H1 (cell line): ENCODE measurements at regions not wholly inside any gene's neighbourhood (a gene's known extent, or its start where the extent isn't known, plus 50 kb on each side); places are given as distances from the start of the nearest gene placed in this dataset.

ENCODE experiments used
- CTCF ChIA-PET: fragments of 300-600 bp; sonication (Branson Sonifier 250); formaldehyde crosslinking; loops from one replicate; lab custom pipeline; 2021; ENCODE audit not compliant: partially characterized antibody; lab: Charles Lee
- POLR2A ChIA-PET: fragments of 300-600 bp; sonication (Branson Sonifier 250); formaldehyde crosslinking; loops from one replicate; lab custom pipeline; 2021; ENCODE audit warnings: inconsistent platforms; ENCODE audit not compliant: partially characterized antibody; lab: Charles Lee
- DNase-seq, 2 experiments: peaks; one replicate each; pipeline versions ENCODE4 v3.0.0 to v3.0.0-alpha.2; 2010 to 2022; ENCODE audit warnings: low spot score in 2 of 2, low read depth in 1 of 2, mixed read lengths in 1 of 2
- FAIRE-seq: peaks from 2 replicates; lab custom pipeline; 2011; peaks lifted over from hg19 to GRCh38; lab: Jason Lieb, UNC
- H2AFZ ChIP-seq: 2 replicates; pipeline ENCODE4 v1.8.1; 2012; ENCODE audit warnings: low read length, inconsistent platforms
- H2AK5ac ChIP-seq: 2 replicates; pipeline ENCODE4 v1.6.1; 2013; ENCODE audit warnings: low read depth, low read length
- H2BK120ac ChIP-seq: replicated peaks from 2 replicates; pipeline ENCODE3; 2013; ENCODE audit warnings: low read depth, low read length, inconsistent platforms
- H2BK12ac ChIP-seq: 2 replicates; pipeline ENCODE4 v1.6.1; 2013; ENCODE audit warnings: low read depth, low read length
- H2BK15ac ChIP-seq: 2 replicates; pipeline ENCODE4 v1.6.1; 2013; ENCODE audit warnings: low read length
- H2BK20ac ChIP-seq: 2 replicates; pipeline ENCODE4 v1.6.1; 2013; ENCODE audit warnings: low read length
- H2BK5ac ChIP-seq: 2 replicates; pipeline ENCODE4 v1.6.1; 2013; ENCODE audit warnings: low read depth, low read length
- H3K14ac ChIP-seq: 2 replicates; pipeline ENCODE4 v1.6.1; 2013; ENCODE audit warnings: inconsistent platforms; ENCODE audit not compliant: insufficient read length
- H3K18ac ChIP-seq: 2 replicates; pipeline ENCODE4 v1.6.1; 2013; ENCODE audit warnings: low read length; ENCODE audit errors: extremely low read depth
- H3K23ac ChIP-seq: 2 replicates; pipeline ENCODE4 v1.6.1; 2013; ENCODE audit warnings: inconsistent platforms; ENCODE audit not compliant: insufficient read length
- H3K23me2 ChIP-seq: 2 replicates; pipeline ENCODE4 v1.6.1; 2013; ENCODE audit warnings: low read depth, low read length
- H3K27ac ChIP-seq: 2 replicates; pipeline ENCODE4 v1.6.1; 2011; ENCODE audit warnings: low read depth, low read length, inconsistent platforms
- H3K27me3 ChIP-seq, 4 experiments: replicated peaks in 1 of 4; 1 replicate in 1 of 4; 2 replicates in 3 of 4; pipeline versions ENCODE4 v1.6.1 to v1.8.1; 2011 to 2013; ENCODE audit warnings: low read length in 3 of 4, mild to moderate bottlenecking in 3 of 4, inconsistent platforms in 2 of 4, mixed read lengths in 2 of 4, moderate library complexity in 1 of 4; ENCODE audit not compliant: control insufficient read depth in 3 of 4, insufficient read depth in 3 of 4; ENCODE audit errors: extremely low read depth in 1 of 4
- H3K36me3 ChIP-seq, 4 experiments: 2 replicates each; pipeline versions ENCODE4 v1.6.1 to v1.8.1; 2011 to 2013; ENCODE audit warnings: mild to moderate bottlenecking in 4 of 4, low read length in 3 of 4, moderate library complexity in 2 of 4, control low read depth in 1 of 4, inconsistent platforms in 1 of 4; ENCODE audit not compliant: insufficient read depth in 4 of 4, control insufficient read depth in 2 of 4
- H3K4ac ChIP-seq: replicated peaks from 2 replicates; pipeline ENCODE3; 2013; ENCODE audit warnings: low read length, low read depth, mixed read lengths, inconsistent platforms; ENCODE audit not compliant: insufficient read length
- H3K4me1 ChIP-seq, 4 experiments: replicated peaks in 1 of 4; 1 replicate in 1 of 4; 2 replicates in 3 of 4; pipeline versions ENCODE4 v1.6.1 to v1.8.1; 2011 to 2013; ENCODE audit warnings: low read length in 3 of 4, inconsistent platforms in 2 of 4, mixed read lengths in 1 of 4; ENCODE audit not compliant: insufficient read depth in 4 of 4, control insufficient read depth in 3 of 4
- H3K4me2 ChIP-seq, 2 experiments: 2 replicates each; pipeline versions ENCODE4 v1.6.1 to v1.8.1; 2011 to 2013; ENCODE audit warnings: low read depth in 2 of 2, low read length in 2 of 2, control low read depth in 1 of 2, inconsistent platforms in 1 of 2, mild to moderate bottlenecking in 1 of 2; ENCODE audit not compliant: insufficient read depth in 1 of 2
- H3K4me3 ChIP-seq, 4 experiments: fragments of 200-600, 300-600 bp in 1 of 4; sonication (generic), shearing (Covaris generic), sonication (Bioruptor Twin) in 1 of 4; 2 replicates each; pipeline versions ENCODE4 v1.5.1 to v1.8.1; 2011 to 2016; ENCODE audit warnings: low read length in 4 of 4, low read depth in 3 of 4, control low read depth in 2 of 4, inconsistent platforms in 2 of 4, mild to moderate bottlenecking in 2 of 4, mixed read lengths in 1 of 4, moderate library complexity in 1 of 4; ENCODE audit not compliant: insufficient read depth in 2 of 4; ENCODE audit errors: extremely low read depth in 1 of 4
- H3K56ac ChIP-seq: replicated peaks from 2 replicates; pipeline ENCODE3; 2013; ENCODE audit warnings: low read depth, mild to moderate bottlenecking, mixed read lengths, low read length, inconsistent platforms; ENCODE audit not compliant: insufficient read length
- H3K79me1 ChIP-seq: 2 replicates; pipeline ENCODE4 v1.6.1; 2013; ENCODE audit warnings: low read depth, low read length, control low read depth
- H3K79me2 ChIP-seq, 2 experiments: 2 replicates each; pipeline versions ENCODE4 v1.6.1 to v1.8.1; 2012 to 2013; ENCODE audit warnings: low read length in 2 of 2, mild to moderate bottlenecking in 2 of 2, inconsistent platforms in 1 of 2; ENCODE audit not compliant: insufficient read depth in 2 of 2, control insufficient read depth in 1 of 2
- H3K9ac ChIP-seq, 4 experiments: replicated peaks in 1 of 4; 1 replicate in 1 of 4; 2 replicates in 3 of 4; pipeline versions ENCODE4 v1.6.1 to v1.8.1; 2011 to 2013; ENCODE audit warnings: low read depth in 3 of 4, low read length in 3 of 4, control low read depth in 2 of 4, mild to moderate bottlenecking in 2 of 4, moderate library complexity in 2 of 4, inconsistent platforms in 1 of 4; ENCODE audit errors: extremely low read depth in 1 of 4
- H3K9me3 ChIP-seq, 2 experiments: 2 replicates each; pipeline versions ENCODE4 v1.6.1 to v1.8.1; 2012 to 2013; ENCODE audit warnings: mild to moderate bottlenecking in 2 of 2, moderate library complexity in 2 of 2, control low read depth in 1 of 2, inconsistent platforms in 1 of 2, low read depth in 1 of 2, low read length in 1 of 2, mixed read lengths in 1 of 2; ENCODE audit not compliant: insufficient read depth in 2 of 2
- H4K20me1 ChIP-seq, 2 experiments: replicated peaks in 1 of 2; 2 replicates each; pipeline versions ENCODE3 to v1.8.1; 2011 to 2013; ENCODE audit warnings: inconsistent platforms in 2 of 2, low read length in 2 of 2, mild to moderate bottlenecking in 1 of 2; ENCODE audit not compliant: insufficient read depth in 2 of 2, control insufficient read depth in 1 of 2
- H4K5ac ChIP-seq: 2 replicates; pipeline ENCODE4 v1.6.1; 2013; ENCODE audit warnings: low read length, low read depth, mixed read lengths, inconsistent platforms; ENCODE audit not compliant: insufficient read length
- H4K8ac ChIP-seq: 2 replicates; pipeline ENCODE4 v1.8.0; 2013; ENCODE audit warnings: mild to moderate bottlenecking, moderate library complexity, low read length, inconsistent platforms; ENCODE audit not compliant: insufficient read depth; ENCODE audit errors: extremely low read depth
- H4K91ac ChIP-seq: replicated peaks from 2 replicates; pipeline ENCODE3; 2013; ENCODE audit warnings: low read length, mixed read lengths, inconsistent platforms; ENCODE audit not compliant: insufficient read length
- CTBP2 ChIP-seq: IDR thresholded peaks from 2 replicates; pipeline ENCODE4 v1.7.0; 2011; ENCODE audit warnings: borderline replicate concordance, mild to moderate bottlenecking, moderate library complexity, mixed read lengths, low read length; ENCODE audit not compliant: insufficient read depth, insufficient read length
- EZH2 ChIP-seq: fragments of 200-600 bp; sonication (generic); IDR thresholded peaks from 2 replicates; pipeline ENCODE4 v1.7.1; 2012; ENCODE audit warnings: low read depth, mild to moderate bottlenecking, moderate library complexity, low read length, inconsistent platforms; ENCODE audit not compliant: severe bottlenecking
- JUN ChIP-seq: IDR thresholded peaks from 2 replicates; pipeline ENCODE4 v1.6.1; 2011; ENCODE audit warnings: low read depth, mild to moderate bottlenecking, improper control_type of control experiment, low read length
- JUND ChIP-seq: IDR thresholded peaks from 2 replicates; pipeline ENCODE4 v1.6.1; 2011; ENCODE audit warnings: mild to moderate bottlenecking, improper control_type of control experiment, low read length
- RAD21 ChIP-seq, 2 experiments: IDR thresholded peaks in 1 of 2; conservative IDR thresholded peaks in 1 of 2; 2 replicates each; pipeline ENCODE4 v1.6.1; 2011; ENCODE audit warnings: low read depth in 2 of 2, low read length in 2 of 2, improper control_type of control experiment in 1 of 2, inconsistent platforms in 1 of 2, mild to moderate bottlenecking in 1 of 2, moderate library complexity in 1 of 2
- RBBP5 ChIP-seq: IDR thresholded peaks from 2 replicates; pipeline ENCODE4 v1.7.1; 2012; ENCODE audit warnings: low read depth, mild to moderate bottlenecking, inconsistent platforms, low read length, moderate library complexity, borderline replicate concordance
- RFX5 ChIP-seq: IDR thresholded peaks from 2 replicates; pipeline ENCODE4 v1.6.1; 2011; ENCODE audit warnings: low read depth, low read length, improper control_type of control experiment, borderline replicate concordance
- SIX5 ChIP-seq: IDR thresholded peaks from 2 replicates; pipeline ENCODE4 v1.6.1; 2011; ENCODE audit warnings: mild to moderate bottlenecking, low read depth, low read length
- SUZ12 ChIP-seq: fragments of 200-600 bp; sonication (generic); IDR thresholded peaks from 2 replicates; pipeline ENCODE4 v1.6.1; 2012; ENCODE audit warnings: mild to moderate bottlenecking, inconsistent platforms, low read length, moderate library complexity, mixed read lengths
- TBP ChIP-seq: IDR thresholded peaks from 2 replicates; pipeline ENCODE4 v1.6.1; 2011; ENCODE audit warnings: low read depth, low read length, improper control_type of control experiment
- USF2 ChIP-seq: IDR thresholded peaks from 2 replicates; pipeline ENCODE4 v1.6.1; 2011; ENCODE audit warnings: low read length, improper control_type of control experiment
- WGBS, 2 experiments: shearing (Covaris generic) in 1 of 2; methylation state at CpG; one replicate each; pipeline versions ENCODE4 v1.1.6 to v1.1.7; 2013 to 2015; ENCODE audit warnings: low lambda C conversion rate in 2 of 2, mixed read lengths in 2 of 2, inconsistent platforms in 1 of 2, low coverage in 1 of 2, missing lambda C conversion rate in 1 of 2; ENCODE audit not compliant: insufficient replicate concordance in 2 of 2, insufficient coverage in 1 of 2, insufficient read length in 1 of 2; ENCODE audit errors: extremely low coverage in 1 of 2, missing lambda C conversion rate in 1 of 2; 5-methylcytosine and 5-hydroxymethylcytosine counted together
- TF ChIP-seq, protein P1 (sequence below): IDR thresholded peaks from 2 replicates; pipeline ENCODE4 v1.6.1; 2012; ENCODE audit warnings: inconsistent platforms

DNA sequence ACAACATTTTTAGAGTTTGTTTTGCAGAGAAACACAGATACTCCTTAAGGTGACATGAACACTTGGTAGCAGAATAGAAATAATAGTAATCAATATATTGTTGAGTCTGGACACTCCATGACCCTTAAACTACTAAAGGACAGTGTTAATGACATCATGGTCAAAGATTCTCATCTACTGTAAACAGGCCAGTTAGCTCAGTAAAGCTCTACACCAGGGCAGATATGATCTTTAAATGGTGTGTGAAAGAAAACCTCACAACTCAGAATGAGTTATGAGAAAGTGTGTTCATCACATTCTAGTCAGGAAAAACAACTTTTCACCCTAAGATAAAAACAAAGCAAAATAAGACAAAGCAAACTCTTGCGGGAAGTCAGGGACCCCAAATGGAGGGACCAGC is 58.1 kb upstream of the ADAMTS5 start:
- WGBS, 2 experiments = 94% methylated on average over 1 of the region's 1 CpG; no CpG with 5 or more reads in 1 of the 2 experiments
- Histone ChIP-seq H3K27me3 (no peaks in the 10 kb centered on the region), H4K8ac (no peak overlapping the region), H3K23ac (no peak overlapping the region), H3K4me1 (peaks cover 0 to 5% (median 2%) of the 10 kb centered on the region in 4 experiments; a peak in 2 of 7 replicates), H3K4me3 (no peak overlapping the region), H3K14ac (no peak overlapping the region), H3K23me2 (no peaks in the 10 kb centered on the region), H3K9me3 (no peaks in the 10 kb centered on the region), H2AK5ac (no peak overlapping the region), H3K56ac (no peak overlapping the region), H3K4ac (no peak overlapping the region), H4K91ac (no peak overlapping the region), H2BK5ac (no peak overlapping the region), H3K79me1 (no peaks in the 10 kb centered on the region), H2BK12ac (no peak overlapping the region), H3K27ac (no peak overlapping the region), H2AFZ (no peak overlapping the region), H2BK120ac (no peak overlapping the region), H3K18ac (no peak overlapping the region), H2BK20ac (0 out of 2 replicates have a peak overlapping the region, but pooled peaks have one; percentile 53), H4K5ac (no peak overlapping the region), H3K79me2 (no peaks in the 10 kb centered on the region), H4K20me1 (no peaks in the 10 kb centered on the region), H3K9ac (no peak overlapping the region), H3K36me3 (no peaks in the 10 kb centered on the region), H3K4me2 (no peak overlapping the region), H2BK15ac (no peak overlapping the region)
- POLR2A ChIA-PET = no interaction called here
- no peak for DNase-seq
- TF ChIP-seq, protein P1, sequence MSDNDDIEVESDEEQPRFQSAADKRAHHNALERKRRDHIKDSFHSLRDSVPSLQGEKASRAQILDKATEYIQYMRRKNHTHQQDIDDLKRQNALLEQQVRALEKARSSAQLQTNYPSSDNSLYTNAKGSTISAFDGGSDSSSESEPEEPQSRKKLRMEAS = no peak
- TF ChIP-seq SIX5 = no peak
- TF ChIP-seq SUZ12 = no peak
- TF ChIP-seq EZH2 = no peak
- no peak for TF ChIP-seq RFX5
- no peak for TF ChIP-seq RBBP5
- TF ChIP-seq RAD21 (IDR thresholded peaks at IDR 0.05 in 1 of 2, conservative IDR thresholded peaks at IDR 0.05 in 1 of 2; ENCODE audit: low read depth in 2 of 2, low read length in 2 of 2) = no peak
- TF ChIP-seq CTBP2 = no peak
- no peak for TF ChIP-seq JUND
- no peak for TF ChIP-seq USF2
- no peak for TF ChIP-seq TBP
- TF ChIP-seq JUN = no peak
- FAIRE-seq = no peak
- CTCF ChIA-PET = no interaction called here
